HepG2 (cell line): ENCODE measurements at regions not wholly inside any gene's neighbourhood (a gene's known extent, or its start where the extent isn't known, plus 50 kb on each side); places are given as distances from the start of the nearest gene placed in this dataset.
"Not testable (repeated sequence)": the region's sequence is repeated elsewhere in the genome, so short reads cannot be mapped to it uniquely, and the experiment has no call there.

Source experiments
- CTCF ChIP-seq: sonication (generic); formaldehyde crosslinking; IDR thresholded peaks from 2 replicates; pipeline ENCODE4 v1.5.0; 2020; ENCODE audit warnings: mild to moderate bottlenecking, missing genetic modification reagents, moderate library complexity
- DNMT3B ChIP-seq: conservative IDR thresholded peaks from 2 replicates; pipeline ENCODE4 v1.6.1; 2016; ENCODE audit warnings: missing biosample characterization, control low read depth
- MYNN ChIP-seq: sonication (generic); formaldehyde crosslinking; IDR thresholded peaks from 2 replicates; pipeline ENCODE4 v1.4.0; 2020; ENCODE audit warnings: mild to moderate bottlenecking, low read depth, missing genetic modification reagents
- PLRG1 ChIP-seq: fragments of 450-650 bp; conservative IDR thresholded peaks from 2 replicates; pipeline ENCODE4 v1.6.1; 2016
- SIN3A ChIP-seq: IDR thresholded peaks from 2 replicates; pipeline ENCODE4 v1.6.1; 2011; ENCODE audit warnings: low read depth, mild to moderate bottlenecking, control low read depth, low read length, borderline replicate concordance
- SP1 ChIP-seq, 2 experiments: fragments of 450-650 bp in 1 of 2; sonication (generic) in 1 of 2; formaldehyde crosslinking in 1 of 2; IDR thresholded peaks; 2 replicates each; pipeline versions ENCODE4 v1.4.0 to v1.6.1; 2016 to 2020; ENCODE audit warnings: missing genetic modification reagents in 1 of 2
- ZBTB1 ChIP-seq: sonication (generic); formaldehyde crosslinking; IDR thresholded peaks from 2 replicates; pipeline ENCODE4 v1.4.0; 2020; ENCODE audit warnings: missing genetic modification reagents, borderline replicate concordance
- ZFY ChIP-seq: sonication (generic); formaldehyde crosslinking; IDR thresholded peaks from 2 replicates; pipeline ENCODE4 v1.4.0; 2020; ENCODE audit warnings: missing genetic modification reagents
- ZNF180 ChIP-seq: sonication (generic); formaldehyde crosslinking; IDR thresholded peaks from 2 replicates; pipeline ENCODE4 v1.4.0; 2020; ENCODE audit warnings: low read depth, missing genetic modification reagents, borderline replicate concordance
- ZNF274 ChIP-seq: sonication (generic); formaldehyde crosslinking; IDR thresholded peaks from 2 replicates; pipeline ENCODE4 v1.5.1; 2020; ENCODE audit warnings: mild to moderate bottlenecking, missing genetic modification reagents
- TF ChIP-seq, protein P1 (sequence below): sonication (generic); formaldehyde crosslinking; IDR thresholded peaks from 2 replicates; pipeline ENCODE4 v1.4.0; 2020; ENCODE audit warnings: mild to moderate bottlenecking, missing genetic modification reagents
- TF ChIP-seq, protein P2 (sequence below): sonication (generic); formaldehyde crosslinking; conservative IDR thresholded peaks from 2 replicates; pipeline ENCODE4 v1.5.0; 2020; ENCODE audit warnings: missing genetic modification reagents

DNA sequence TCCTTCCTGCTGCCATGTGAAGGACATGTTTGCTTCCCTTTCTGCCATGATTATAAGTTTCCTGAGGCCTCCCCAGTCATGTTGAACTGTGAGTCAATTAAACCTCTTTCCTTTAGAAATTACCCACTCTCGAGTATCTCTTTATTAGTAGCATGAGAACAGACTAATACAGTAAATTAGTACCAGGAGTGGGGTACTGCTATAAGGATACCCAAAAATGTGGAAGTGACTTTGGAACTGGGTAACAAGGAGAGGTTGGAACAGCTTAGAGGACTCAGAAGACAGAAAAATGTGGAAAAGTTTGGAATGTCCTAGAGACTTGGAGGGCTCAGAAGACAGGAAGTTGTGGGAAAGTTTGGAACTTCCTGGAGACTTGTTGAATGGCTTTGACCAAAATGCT is 283.0 kb upstream of the DEPDC1 start:
- TF ChIP-seq ZNF274 (CRISPR knock-in tag); ZFY (CRISPR knock-in tag); CTCF; DNMT3B (CRISPR knock-in tag); MYNN; SP1 (IDR thresholded peaks at IDR 0.05); SP1 (CRISPR knock-in tag; IDR thresholded peaks at IDR 0.05); ZBTB1 (CRISPR knock-in tag); SIN3A; ZNF180 (CRISPR knock-in tag); PLRG1: not testable (repeated sequence)
- TF ChIP-seq, protein P1, sequence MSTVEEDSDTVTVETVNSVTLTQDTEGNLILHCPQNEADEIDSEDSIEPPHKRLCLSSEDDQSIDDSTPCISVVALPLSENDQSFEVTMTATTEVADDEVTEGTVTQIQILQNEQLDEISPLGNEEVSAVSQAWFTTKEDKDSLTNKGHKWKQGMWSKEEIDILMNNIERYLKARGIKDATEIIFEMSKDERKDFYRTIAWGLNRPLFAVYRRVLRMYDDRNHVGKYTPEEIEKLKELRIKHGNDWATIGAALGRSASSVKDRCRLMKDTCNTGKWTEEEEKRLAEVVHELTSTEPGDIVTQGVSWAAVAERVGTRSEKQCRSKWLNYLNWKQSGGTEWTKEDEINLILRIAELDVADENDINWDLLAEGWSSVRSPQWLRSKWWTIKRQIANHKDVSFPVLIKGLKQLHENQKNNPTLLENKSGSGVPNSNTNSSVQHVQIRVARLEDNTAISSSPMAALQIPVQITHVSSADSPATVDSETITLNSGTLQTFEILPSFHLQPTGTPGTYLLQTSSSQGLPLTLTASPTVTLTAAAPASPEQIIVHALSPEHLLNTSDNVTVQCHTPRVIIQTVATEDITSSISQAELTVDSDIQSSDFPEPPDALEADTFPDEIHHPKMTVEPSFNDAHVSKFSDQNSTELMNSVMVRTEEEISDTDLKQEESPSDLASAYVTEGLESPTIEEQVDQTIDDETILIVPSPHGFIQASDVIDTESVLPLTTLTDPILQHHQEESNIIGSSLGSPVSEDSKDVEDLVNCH (CRISPR knock-in tag), result not testable (repeated sequence)
- TF ChIP-seq, protein P2, sequence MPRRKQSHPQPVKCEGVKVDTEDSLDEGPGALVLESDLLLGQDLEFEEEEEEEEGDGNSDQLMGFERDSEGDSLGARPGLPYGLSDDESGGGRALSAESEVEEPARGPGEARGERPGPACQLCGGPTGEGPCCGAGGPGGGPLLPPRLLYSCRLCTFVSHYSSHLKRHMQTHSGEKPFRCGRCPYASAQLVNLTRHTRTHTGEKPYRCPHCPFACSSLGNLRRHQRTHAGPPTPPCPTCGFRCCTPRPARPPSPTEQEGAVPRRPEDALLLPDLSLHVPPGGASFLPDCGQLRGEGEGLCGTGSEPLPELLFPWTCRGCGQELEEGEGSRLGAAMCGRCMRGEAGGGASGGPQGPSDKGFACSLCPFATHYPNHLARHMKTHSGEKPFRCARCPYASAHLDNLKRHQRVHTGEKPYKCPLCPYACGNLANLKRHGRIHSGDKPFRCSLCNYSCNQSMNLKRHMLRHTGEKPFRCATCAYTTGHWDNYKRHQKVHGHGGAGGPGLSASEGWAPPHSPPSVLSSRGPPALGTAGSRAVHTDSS (CRISPR knock-in tag), result not testable (repeated sequence)
